NOMO-1 treated with DMSO at 0.1 percent for 48 hours (cell line): ENCODE measurements at regions not wholly inside any gene's neighbourhood (a gene's known extent, or its start where the extent isn't known, plus 50 kb on each side); places are given as distances from the start of the nearest gene placed in this dataset.

Source experiments
- DNase-seq: peaks from one replicate; lab custom pipeline; 2025; ENCODE audit not compliant: unreplicated experiment; lab: John Stamatoyannopoulos, UW

DNA sequence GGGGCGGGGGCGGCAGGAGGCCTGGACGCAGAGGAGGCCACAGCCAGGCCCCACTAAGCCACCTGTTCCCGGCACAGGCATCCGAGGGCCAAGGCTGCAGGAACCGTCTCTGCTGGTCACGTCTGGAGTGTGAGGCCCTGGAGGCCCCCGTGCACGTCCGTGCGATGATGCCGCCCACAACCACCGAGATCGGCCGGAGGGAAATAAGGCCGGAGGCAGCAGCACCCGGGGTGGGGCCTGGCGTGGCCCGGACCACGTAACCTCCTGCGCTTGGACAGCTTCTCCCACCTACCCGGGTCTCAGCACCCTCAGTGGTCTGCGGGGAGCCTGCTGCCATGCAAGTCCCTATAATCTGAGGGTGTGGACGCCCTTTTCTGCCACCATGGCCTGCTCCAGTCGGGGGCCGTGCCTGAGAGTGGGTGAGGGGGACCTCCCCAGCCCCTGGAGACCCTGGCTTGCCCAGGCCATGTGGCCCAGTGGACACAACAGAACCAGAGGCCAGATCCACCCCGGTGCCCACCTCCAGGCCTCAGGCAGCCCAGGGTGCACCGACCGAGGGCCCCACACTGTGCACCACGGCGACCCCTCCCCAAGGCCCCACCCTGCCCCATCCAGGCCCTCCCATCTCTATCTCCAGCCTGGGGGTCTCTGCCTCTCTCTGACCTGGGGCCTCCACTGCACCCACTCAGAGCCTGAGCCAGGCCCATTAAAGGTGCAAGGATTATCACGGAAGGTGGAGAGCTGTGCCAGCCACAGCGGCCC lies 83.1 kb downstream of the PDGFA start:
- no peak for DNase-seq

- no peak for DNase-seq
Measured at GRCh38 chr7:437329-438251, 82.1 kb downstream of the PDGFA start.

DNA sequence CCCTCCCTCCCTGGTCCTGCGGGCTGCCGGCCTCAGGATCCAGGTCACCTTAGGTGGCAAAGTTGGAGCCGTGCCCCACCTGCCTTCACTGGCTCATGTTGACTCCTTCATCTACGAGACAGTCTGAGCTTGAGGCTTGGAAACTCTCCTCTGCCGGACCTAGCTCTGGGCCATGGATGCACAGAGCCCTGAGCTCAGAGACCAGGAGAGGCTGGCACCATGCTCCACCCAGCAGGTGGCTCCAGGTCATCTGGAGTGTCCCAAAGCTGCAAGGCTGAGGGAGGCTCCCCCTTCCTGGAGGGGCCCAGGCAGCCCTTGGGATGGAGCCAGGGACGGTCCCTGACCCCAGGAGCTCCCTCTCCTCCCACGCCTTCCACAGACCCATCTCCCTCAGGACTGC lies 81.3 kb downstream of the PDGFA start:
- no peak for DNase-seq

DNA sequence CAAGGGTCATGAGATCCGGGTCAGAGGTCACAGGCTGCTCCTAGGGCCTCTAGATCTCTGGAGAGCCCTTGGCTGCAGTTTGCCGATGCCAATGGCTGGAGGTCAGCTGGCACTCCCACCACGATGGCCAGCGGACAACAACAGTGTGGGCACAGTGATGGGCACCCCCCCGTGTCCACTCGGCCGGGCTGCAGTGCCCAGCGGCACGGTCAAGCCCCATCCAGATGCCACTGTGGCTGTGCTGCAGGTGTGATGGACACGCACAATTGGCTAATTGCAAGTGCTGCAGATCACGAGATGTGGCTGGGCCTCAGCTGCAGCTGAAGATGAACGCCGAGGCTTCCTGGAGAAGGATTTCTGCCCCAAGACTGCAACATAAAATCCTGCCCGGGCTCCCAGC lies 80.7 kb downstream of the PDGFA start:
- DNase-seq = no peak

- DNase-seq = no peak
Measured at GRCh38 chr7:440059-440749, 79.4 kb downstream of the PDGFA start.

DNA sequence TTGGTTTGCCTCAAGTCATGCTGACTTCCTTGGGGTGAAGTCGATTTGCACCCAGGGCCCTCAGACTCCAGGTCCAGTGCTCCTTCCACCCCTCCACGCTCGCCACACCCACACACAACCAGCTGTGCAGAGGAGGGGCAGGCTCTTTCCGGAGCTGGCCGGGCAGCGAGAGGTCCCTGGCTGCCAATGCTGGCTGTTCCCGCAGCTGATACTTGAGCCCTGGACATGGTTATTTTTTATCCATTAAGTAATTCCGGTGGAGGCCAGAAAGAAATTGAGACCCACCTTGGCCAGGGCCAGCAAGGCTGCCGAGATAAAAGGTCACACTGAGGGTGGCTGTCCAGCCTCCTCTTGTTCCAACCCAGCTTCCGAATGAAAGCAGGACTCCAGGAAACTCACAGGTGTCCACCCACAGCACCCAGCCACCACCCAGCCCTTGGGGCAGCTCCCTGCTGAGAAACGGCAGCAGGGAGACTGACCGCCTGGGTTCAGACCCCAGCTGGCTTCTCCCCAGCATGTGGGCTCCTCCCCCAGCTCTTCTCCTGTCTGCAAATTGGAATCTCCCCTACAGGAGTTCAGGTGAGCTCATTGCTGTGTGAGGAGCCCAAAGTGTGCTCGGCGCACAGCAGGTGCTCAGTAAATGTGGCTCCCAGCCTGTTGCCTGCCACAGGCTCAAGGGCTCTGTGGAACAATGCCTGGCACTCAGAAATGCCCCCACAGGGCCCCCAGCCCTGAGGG lies 77.8 kb downstream of the PDGFA start:
- no peak for DNase-seq

DNA sequence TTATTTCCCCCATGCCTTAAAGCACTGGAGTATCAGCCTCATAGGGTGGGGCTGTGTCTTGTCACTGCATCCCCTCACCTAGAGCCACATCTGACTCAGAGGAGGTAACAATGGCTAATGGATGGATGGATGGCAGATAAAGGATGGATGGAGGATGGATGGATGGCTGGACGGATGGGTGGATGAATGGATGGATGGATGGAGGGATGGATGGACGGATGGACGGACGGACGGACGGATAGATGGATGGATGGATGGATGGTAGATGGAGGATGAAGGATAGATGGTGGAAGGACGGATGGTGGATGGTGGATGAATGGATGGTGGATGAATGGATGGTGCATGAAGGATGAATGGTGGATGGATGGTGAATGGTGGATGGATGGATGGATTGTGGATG lies 77.2 kb downstream of the PDGFA start:
- DNase-seq = no peak

DNA sequence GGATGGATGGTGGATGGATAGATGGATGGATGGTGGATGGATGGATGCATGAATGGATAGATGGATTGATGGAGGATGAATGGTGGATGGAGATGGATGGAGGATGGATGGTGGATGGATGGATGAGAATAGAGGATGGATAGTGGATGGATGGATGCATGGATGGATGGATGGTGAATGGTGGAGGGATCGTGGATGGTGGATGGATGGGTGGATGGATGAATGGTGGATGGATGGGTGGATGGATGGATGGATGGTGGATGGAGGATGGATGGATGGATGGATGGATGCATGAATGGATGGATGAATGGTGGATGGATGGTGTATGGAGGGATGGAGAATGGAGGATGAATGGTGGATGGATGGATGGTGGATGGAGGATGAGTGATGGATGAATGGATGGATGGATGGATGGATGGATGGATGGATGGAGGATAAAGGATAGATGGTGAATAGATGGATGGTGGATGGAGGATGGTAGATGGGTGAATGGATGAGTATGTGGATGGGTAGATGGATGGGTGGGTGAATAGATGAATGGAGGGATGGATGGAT lies 76.3 kb downstream of the PDGFA start:
- no peak for DNase-seq

- no peak for DNase-seq
Measured at GRCh38 chr7:444606-445005, 75.0 kb downstream of the PDGFA start.

DNA sequence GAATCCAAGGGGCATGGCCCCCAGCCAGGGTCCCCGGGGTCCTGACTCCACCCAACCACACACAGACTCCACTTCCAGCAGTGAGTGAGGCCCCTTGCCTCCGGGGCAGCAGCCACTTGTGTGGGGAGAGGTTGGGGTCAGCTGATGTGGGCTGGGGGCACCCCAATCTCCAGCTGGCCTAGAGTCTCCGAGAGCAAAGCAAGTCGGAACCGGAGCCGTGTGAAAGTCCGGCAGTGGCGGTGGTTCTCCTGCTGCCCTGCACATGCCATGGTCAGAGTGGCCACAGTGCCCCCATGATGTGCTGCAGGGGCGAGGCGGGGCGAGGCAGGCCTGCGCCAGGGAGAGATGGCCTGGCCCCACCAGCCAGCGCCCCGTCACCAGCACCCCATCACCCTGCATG lies 74.6 kb downstream of the PDGFA start:
- no peak for DNase-seq

DNA sequence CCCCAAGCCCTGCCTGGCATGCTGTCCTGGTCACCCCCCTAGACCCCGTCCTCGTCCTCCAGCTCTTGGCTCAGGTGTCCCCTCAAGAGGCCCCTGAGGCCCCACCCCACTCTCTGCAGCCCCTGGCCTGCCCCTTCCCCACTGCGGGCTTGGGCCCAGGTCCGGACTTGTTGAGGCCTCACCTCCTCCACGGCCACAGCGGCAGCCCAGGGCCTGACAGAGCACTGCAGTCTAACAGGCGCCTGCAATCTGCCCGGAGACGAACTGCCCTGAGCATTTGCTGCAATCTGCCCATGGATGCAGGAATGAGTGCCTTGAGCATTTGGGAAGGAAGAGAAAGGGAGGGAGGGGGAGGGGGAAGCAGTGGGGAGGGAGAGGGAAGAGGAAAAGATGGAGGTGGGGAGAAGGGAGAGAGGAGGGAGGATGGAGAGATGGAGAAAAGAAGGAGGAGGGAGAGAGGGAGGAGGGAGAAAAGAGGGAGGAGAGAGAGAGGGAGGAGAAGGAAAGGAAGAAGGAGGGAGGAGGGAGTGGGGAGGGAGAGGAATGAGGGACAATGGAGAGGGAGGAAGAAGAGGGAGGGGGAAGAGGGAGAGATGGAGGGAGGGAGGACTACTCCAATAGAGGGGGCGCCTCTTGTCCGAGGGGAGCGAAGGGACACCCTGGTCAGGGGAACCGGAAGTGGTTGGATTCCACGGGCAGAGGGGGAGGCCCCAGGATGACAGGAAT lies 73.9 kb downstream of the PDGFA start:
- DNase-seq = no peak

DNA sequence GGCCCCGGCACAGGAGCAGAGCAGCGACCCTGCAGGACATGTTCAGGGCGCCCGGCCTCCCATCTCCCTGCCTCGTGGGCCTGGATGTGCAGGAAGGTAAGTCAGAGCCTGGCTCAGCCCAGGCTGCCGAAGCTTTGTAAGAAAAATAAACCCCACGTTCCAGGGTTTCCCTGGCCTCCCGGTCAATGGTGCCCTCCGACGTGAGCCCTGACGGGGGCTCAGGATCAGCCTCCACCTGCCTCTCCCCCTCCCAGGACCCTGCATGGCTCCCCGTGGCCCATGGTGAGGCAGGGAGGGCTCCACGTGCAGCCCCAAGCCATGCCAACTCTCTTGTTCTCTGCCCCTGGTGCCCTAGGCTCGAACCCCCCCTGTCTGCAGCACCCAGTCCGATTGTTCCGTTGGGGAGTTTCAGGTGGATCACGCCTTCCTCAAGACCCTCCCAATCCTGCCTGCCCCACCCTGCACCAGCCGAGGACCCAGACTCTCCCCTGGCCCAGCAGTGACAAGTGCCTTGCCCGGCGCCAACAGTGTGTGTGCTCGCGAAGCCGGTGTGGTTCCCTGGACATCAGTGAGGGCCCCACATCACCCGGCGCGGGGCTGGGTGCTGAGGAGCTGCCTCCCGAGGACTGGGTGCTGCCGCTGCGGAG lies 73.2 kb downstream of the PDGFA start:
- DNase-seq = no peak
